HG02973 (cell line): ENCODE measurements at regions not wholly inside any gene's neighbourhood (a gene's known extent, or its start where the extent isn't known, plus 50 kb on each side); places are given as distances from the start of the nearest gene placed in this dataset.

ENCODE experiments used
- ATAC-seq: cut with Tn5 transposase; IDR thresholded peaks from one replicate; pipeline ENCODE4 v1.9.1; 2021; ENCODE audit warnings: moderate library complexity; ENCODE audit not compliant: unreplicated experiment

DNA sequence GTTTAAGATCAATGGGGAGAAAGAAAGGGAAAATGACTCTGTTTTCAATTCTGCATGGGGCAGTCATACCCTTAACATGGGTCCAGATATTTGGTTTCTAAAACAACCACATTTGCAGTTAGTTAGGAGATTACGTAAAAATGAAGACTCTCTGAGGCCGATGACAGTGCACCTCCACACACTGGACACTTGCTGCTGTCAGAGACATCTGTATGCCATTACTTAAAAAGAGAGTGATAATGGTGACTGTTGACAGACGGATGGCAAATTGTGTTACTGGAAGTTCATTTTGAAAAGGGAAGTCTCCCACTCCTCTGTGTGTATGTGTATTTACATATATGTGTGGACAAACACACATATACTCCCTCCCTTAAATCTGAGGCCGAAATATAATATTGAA, 304.5 kb upstream of the SEMA6D start:
- ATAC-seq, result no peak

DNA sequence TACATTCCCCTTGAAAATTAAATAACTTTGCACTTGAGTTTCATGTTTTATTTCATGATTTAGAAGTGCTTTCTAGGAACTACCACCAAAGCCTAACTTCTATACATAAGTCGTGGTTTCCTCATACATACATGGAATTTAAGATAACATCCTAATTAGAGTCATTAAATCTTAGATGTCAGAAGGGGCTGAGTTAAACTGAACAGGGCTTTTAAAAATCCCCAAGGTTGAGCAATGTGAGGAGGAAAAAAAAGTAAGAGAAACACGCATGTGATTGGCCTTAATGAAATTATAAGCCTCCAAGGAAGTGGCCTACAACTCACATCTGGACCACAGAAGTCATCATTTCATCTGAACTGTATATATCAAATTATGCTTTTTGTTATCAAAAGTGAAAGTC, 303.1 kb upstream of the SEMA6D start:
- ATAC-seq, result no peak

GRCh38 chr15:47415539-47415971, 301.8 kb upstream of the SEMA6D start:
- no peak for ATAC-seq

DNA sequence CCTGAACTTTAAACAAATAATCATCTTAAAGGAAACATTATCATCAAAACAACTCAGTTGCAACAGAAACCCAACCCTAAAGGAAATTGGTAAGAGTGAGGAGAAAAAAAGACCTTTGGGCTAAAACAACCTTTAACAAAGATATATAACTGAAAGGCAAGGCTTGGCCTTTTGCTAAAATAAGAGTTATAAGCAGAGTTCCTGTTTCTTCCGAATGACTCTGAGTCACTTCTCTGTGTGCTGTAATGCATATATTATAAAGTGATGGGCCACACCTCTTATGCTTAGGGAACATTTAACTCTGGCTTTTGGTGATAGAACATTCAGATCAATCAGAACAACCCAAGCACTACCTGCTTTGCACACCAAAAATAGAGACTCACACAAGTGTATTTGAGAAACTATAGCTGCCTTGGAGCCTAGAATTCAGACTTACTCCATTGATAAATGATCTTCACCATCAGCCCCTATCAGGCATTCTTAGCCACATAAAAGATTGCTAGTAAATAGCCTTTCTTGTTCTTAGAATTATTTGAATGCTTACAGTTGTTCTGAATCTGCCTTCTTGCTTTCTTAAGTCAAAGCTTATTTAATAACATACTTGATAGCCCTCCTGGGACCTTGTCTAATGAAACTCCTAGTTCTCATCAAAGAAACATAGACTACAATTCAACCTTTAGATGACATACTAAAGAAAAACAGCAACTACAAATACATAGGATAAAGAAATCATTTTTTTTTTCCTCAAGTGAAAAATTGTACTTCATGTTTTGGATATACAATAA, 294.2 kb upstream of the SEMA6D start:
- ATAC-seq, result no peak

DNA sequence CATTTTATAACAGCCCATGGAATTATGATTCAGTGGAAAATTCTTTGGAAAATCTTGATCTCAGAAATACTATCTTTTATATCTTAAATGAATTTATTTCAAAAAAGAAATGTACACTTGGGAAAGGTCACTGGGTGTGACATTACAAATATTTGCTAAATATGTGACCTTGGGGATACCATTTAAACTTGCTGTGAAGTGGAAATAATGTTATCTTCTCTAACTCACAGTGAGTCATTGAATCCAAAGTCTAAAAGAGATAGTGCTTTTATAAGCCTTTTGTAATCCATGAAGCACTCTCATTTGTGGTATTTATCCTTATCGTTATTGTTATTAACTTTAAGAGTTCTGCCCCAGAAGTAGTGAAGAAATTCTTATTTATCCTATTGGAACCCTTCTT, 289.8 kb upstream of the SEMA6D start:
- ATAC-seq, result no peak

DNA sequence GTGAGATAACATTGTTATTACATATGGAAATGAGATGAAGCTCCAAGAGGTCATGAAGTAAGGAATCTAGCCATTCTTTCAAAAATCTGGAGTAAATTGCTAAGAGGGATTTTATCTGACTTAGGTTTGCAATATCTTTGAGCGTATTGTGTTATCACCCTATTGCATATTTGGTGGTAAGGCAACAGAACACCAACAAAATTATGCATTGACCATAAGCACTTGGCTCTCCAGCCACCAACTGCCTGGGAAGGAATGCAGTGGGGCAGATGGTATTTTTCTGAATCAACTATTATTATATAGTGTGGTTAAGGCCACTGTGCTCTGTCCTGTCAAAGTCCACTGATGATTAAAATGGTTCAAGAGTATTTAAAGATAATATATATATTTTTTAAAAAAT, 287.9 kb upstream of the SEMA6D start:
- ATAC-seq, result no peak

- no peak for ATAC-seq
Observed at GRCh38 chr15:47431501-47431900, 285.8 kb upstream of the SEMA6D start.

DNA sequence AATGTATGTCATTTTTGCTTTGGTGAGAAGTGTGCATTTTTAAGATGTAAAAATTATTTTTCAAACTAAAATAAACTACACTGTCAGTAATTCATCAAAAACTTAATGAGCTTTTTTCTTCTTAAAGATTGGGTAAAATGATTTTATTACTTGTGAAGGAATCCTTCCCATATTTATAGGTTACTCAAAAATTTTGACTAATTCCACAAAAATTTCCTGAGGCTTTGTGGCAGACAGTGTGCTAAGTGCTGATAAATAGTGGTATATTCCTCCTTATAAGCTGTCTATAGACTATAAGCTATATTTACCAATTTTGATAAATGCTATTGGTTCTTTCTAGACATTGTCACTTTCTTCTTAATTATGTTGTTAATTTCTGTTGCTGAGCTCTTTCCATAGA, 284.5 kb upstream of the SEMA6D start:
- ATAC-seq, result no peak

DNA sequence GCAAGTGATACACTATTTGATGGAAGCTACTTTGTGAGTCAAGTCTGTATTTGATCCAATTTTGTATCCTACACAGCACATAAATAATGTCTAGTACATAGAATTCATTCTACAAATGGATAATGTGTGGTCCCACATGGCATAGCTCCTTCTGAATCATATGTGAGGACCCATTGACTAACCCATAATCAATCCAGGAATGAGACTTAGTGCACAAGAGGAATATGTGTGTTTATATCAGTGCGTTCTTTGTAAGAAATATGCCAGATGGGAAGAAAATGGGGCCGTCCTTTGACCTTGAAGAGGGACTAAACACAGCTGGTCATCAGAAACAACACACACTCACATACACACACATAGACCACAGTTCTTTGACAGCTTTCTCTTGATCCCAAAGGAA, 282.7 kb upstream of the SEMA6D start:
- no peak for ATAC-seq

DNA sequence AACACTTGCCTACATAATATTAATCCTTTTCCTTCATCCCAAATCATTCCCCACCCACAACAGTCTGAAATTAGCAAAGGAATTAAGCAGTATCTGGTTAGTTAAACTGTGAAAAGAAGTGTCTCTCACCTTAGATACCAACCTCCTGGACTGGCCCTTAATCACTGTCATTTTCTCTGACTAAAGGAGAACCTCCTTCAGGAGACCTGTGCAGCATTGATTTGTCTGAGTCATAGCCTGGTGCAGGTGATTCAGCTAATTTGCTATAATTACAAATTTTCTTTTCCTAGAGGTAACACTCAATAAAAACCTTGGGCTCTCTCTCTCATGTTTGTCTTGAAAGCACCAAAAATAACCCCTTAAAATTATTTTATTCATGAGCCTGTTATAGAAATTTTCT, 279.8 kb upstream of the SEMA6D start:
- ATAC-seq, result no peak

- no peak for ATAC-seq
Observed at GRCh38 chr15:47439146-47440111, 277.9 kb upstream of the SEMA6D start.

DNA sequence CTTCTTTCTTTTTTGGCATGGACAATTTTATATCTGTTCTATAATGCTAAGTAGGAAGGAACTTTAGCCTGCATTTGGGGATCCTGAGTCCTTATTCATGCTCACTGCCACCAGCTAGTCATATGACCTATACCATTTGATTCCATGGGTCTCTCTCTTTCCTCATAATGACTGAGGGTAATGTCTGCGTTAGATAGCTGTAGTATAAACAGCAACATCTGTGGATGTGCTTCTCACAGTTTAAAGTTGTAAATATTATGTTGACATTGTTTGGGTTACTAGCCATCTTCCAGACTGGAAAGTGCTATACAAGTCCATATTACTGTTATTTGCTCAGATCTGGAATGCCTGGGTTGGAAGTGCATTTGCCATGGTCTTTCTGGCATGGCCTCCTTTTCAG, 274.9 kb upstream of the SEMA6D start:
- ATAC-seq, result no peak

GRCh38 chr15:47443839-47444238, 273.5 kb upstream of the SEMA6D start:
- no peak for ATAC-seq

- no peak for ATAC-seq
Observed at GRCh38 chr15:47445723-47446392, 271.4 kb upstream of the SEMA6D start.

DNA sequence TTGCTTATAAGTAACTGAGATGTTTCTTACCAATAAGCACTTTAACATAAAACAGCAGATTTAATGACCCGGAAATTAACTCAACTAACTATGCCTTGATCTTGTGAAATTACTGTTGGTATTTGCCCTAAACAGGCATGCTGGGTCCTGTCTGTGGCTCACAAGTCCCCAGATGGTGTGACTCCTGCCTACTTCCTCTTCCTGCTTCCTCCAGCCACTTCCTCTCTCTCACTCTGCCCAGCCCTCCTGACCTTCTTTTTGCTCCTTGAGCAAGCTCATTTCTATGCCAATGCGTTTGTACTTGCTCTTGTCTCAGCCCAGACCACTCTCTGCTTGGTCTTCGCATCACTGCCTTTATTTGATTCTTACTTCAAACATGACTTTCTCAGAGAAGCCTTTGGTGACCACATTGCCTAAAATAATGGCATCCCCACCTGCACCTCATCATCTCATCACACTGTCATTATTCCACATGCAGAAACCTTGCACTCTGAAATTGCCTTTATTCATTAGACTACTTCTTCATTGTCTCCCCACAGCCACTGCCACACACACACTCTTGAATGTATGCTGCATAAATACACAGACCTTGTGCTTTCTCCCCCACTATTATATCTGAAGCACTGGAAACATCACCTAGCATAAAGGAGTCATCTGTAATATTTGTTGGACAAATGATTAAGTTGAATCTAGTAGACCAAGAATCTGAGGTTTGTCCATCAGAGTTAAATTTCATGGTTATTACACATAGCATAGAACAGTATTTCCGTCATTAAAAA, 256.3 kb upstream of the SEMA6D start:
- ATAC-seq, result no peak

GRCh38 chr15:47461652-47462141, 255.6 kb upstream of the SEMA6D start:
- ATAC-seq, result no peak

- ATAC-seq, result no peak
Observed at GRCh38 chr15:47466357-47466756, 250.9 kb upstream of the SEMA6D start.

DNA sequence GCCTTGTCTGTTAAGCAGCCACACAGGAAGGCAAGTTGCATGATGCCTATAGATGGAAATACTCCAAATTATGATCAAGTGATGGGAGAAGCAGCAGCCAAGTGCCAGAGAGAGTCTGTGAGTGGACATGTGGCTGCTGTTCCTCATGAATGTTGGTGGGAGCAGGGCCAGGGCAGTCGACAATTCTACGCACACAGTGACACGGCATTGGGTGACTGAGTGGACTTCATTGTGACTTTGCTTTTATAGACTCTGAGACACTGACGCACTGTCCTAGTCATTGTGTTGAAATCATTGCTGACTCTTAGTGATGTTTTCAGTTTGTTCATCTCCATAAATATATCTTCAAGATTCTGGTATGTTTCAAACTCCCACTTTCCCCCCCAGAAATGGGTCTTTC, 246.3 kb upstream of the SEMA6D start:
- no peak for ATAC-seq

GRCh38 chr15:47473106-47473725, 244.1 kb upstream of the SEMA6D start:
- no peak for ATAC-seq

DNA sequence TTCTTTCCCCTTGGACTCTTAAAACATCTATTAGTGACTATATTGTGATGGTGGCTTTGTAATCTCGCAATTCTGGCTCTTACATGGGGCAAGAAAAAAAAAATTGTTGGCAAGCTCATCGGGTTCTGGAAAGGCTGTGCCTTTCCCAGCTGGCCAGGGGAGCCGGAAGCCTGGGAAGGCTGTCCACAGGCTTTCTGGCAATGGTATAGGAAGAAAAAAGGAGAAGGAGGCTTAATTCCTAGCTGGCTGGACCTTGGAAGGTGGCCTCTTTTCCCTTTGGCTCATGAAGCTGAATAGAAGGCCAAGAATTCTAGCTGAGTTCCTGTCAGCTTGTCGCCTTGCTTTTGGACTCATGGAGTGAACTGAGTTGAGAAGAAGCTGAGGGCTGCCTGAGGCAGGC, 243.5 kb upstream of the SEMA6D start:
- no peak for ATAC-seq
